Gastroesophageal sphincter (tissue), 4 donors: ENCODE measurements at regions not wholly inside any gene's neighbourhood (a gene's known extent, or its start where the extent isn't known, plus 50 kb on each side); places are given as distances from the start of the nearest gene placed in this dataset.
"Not testable (repeated sequence)": the region's sequence is repeated elsewhere in the genome, so short reads cannot be mapped to it uniquely, and the experiment has no call there.

Experiments used
- ATAC-seq: fragments of 150-250 bp; one replicate; pipeline ENCODE4 v1.9.1; 2016; ENCODE audit warnings: mild to moderate bottlenecking, moderate library complexity
- H3K27ac ChIP-seq, 4 donors: fragments of 200-600 bp; sonication (generic) in 3 of 4; 1 replicate in 3 of 4; 2 replicates in 1 of 4; pipeline ENCODE4 v1.5.1; 2016 to 2019
- H3K27me3 ChIP-seq: fragments of 200-600 bp; sonication (generic); one replicate; pipeline ENCODE4 v1.5.1; 2019
- H3K36me3 ChIP-seq, 2 donors: fragments of 200-600 bp; sonication (generic); one replicate each; pipeline ENCODE4 v1.5.1; 2019; ENCODE audit warnings: control low read depth in 1 of 2
- H3K4me1 ChIP-seq, 3 donors: fragments of 200-600 bp; sonication (generic); 1 replicate in 2 of 3; 2 replicates in 1 of 3; pipeline ENCODE4 v1.5.1; 2016 to 2019; ENCODE audit warnings: control low read depth in 2 of 3
- H3K4me3 ChIP-seq, 2 donors: fragments of 200-600 bp; sonication (generic); one replicate each; pipeline ENCODE4 v1.5.1; 2019; ENCODE audit warnings: mild to moderate bottlenecking in 1 of 2, moderate library complexity in 1 of 2
- H3K9me3 ChIP-seq, 3 donors: fragments of 200-600 bp; sonication (generic); one replicate each; pipeline ENCODE4 v1.5.1; 2017 to 2019; ENCODE audit warnings: control low read depth in 2 of 3
- CTCF ChIP-seq, 4 experiments: fragments of 200-600 bp in 2 of 4; fragments of 450-650 bp in 2 of 4; sonication (generic) in 1 of 4; IDR thresholded peaks; one replicate each; pipeline ENCODE4 v1.5.1; 2017 to 2019; ENCODE audit warnings: antibody characterized with exemption in 4 of 4, mild to moderate bottlenecking in 2 of 4, moderate library complexity in 2 of 4
- EP300 ChIP-seq: sonication (generic); formaldehyde crosslinking; IDR thresholded peaks from one replicate; pipeline ENCODE4 v1.6.1; 2017; ENCODE audit warnings: antibody characterized with exemption, mild to moderate bottlenecking
- POLR2A ChIP-seq, 2 donors: fragments of 450-650 bp; IDR thresholded peaks; one replicate each; pipeline ENCODE4 v1.6.1; 2017; ENCODE audit warnings: antibody characterized with exemption in 2 of 2, mild to moderate bottlenecking in 2 of 2, moderate library complexity in 1 of 2
- POLR2AphosphoS5 ChIP-seq: sonication (generic); formaldehyde crosslinking; IDR thresholded peaks from one replicate; pipeline ENCODE4 v1.6.1; 2017; ENCODE audit warnings: antibody characterized with exemption
- WGBS, 2 donors: methylation state at CpG; one replicate each; pipeline ENCODE4 v1.1.5; 2018; ENCODE audit warnings: low coverage in 1 of 2; 5-methylcytosine and 5-hydroxymethylcytosine counted together

- TF ChIP-seq EP300 (no peak), CTCF (IDR thresholded peaks at IDR 0.05) (no peak), POLR2AphosphoS5 (no peak), POLR2A (IDR thresholded peaks at IDR 0.05) (no peak)
- Histone ChIP-seq H3K27ac (no peak overlapping the region), H3K27me3 (no peaks in the 10 kb centered on the region), H3K4me3 (no peak overlapping the region), H3K9me3 (no peaks in the 10 kb centered on the region), H3K4me1 (no peaks in the 10 kb centered on the region), H3K36me3 (no peaks in the 10 kb centered on the region)
- ATAC-seq = no peak
- WGBS, 2 donors = 28 to 47% methylated on average over 3 of the region's 3 CpGs
These were observed 90.8 kb downstream of the DNAJB9 start for GRCh38 chr7:108660465-108660864.

- TF ChIP-seq CTCF (IDR thresholded peaks at IDR 0.05) (no peak), POLR2A (IDR thresholded peaks at IDR 0.05) (no peak), EP300 (no peak), POLR2AphosphoS5 (no peak)
- ATAC-seq = no peak
- Histone ChIP-seq H3K36me3 (no peaks in the 10 kb centered on the region), H3K27me3 (no peaks in the 10 kb centered on the region), H3K4me1 (no peaks in the 10 kb centered on the region), H3K27ac (no peak overlapping the region), H3K9me3 (no peaks in the 10 kb centered on the region), H3K4me3 (no peak overlapping the region)
- 67% methylated on average over 4 of the region's 4 CpGs for WGBS, 2 donors
These were observed 93.2 kb downstream of the DNAJB9 start for GRCh38 chr7:108662783-108663362.

GRCh38 chr7:108663701-108664100, 94.0 kb downstream of the DNAJB9 start:
- 76% methylated on average over 3 of the region's 3 CpGs; no CpG with 5 or more reads in 1 of the 2 donors for WGBS, 2 donors
- Histone ChIP-seq H3K9me3 (no peaks in the 10 kb centered on the region), H3K4me3 (no peak overlapping the region), H3K4me1 (no peaks in the 10 kb centered on the region), H3K27ac (no peak overlapping the region), H3K27me3 (no peaks in the 10 kb centered on the region), H3K36me3 (no peaks in the 10 kb centered on the region)
- TF ChIP-seq CTCF (IDR thresholded peaks at IDR 0.05) = no peak
- no peak for TF ChIP-seq EP300
- TF ChIP-seq POLR2A (IDR thresholded peaks at IDR 0.05) = no peak
- no peak for TF ChIP-seq POLR2AphosphoS5
- no peak for ATAC-seq

- Histone ChIP-seq H3K4me3 (no peak overlapping the region), H3K4me1 (no peaks in the 10 kb centered on the region), H3K27me3 (no peaks in the 10 kb centered on the region), H3K36me3 (no peaks in the 10 kb centered on the region), H3K9me3 (peaks cover 0 to 4% (median 0%) of the 10 kb centered on the region in 3 donors), H3K27ac (no peak overlapping the region)
- ATAC-seq = no peak
- TF ChIP-seq POLR2AphosphoS5 (no peak), CTCF (IDR thresholded peaks at IDR 0.05) (no peak), POLR2A (IDR thresholded peaks at IDR 0.05) (no peak), EP300 (no peak)
- 50 to 60% methylated on average over 2 of the region's 2 CpGs for WGBS, 2 donors
These were observed 97.5 kb downstream of the DNAJB9 start for GRCh38 chr7:108667216-108667615.

GRCh38 chr7:108669958-108670357, 100.3 kb downstream of the DNAJB9 start:
- no peak overlapping the region for H3K27ac ChIP-seq
- H3K27me3 ChIP-seq = no peaks in the 10 kb centered on the region
- ATAC-seq = no peak
- no peaks in the 10 kb centered on the region for H3K36me3 ChIP-seq
- TF ChIP-seq CTCF (IDR thresholded peaks at IDR 0.05) (no peak), EP300 (no peak), POLR2AphosphoS5 (no peak), POLR2A (IDR thresholded peaks at IDR 0.05) (no peak)
- peaks cover 0 to 4% (median 0%) of the 10 kb centered on the region in 3 donors for H3K9me3 ChIP-seq
- H3K4me3 ChIP-seq = no peak overlapping the region
- no peaks in the 10 kb centered on the region for H3K4me1 ChIP-seq

GRCh38 chr7:108673699-108674098, 104.0 kb downstream of the DNAJB9 start:
- H3K9me3 ChIP-seq, ATAC-seq: not testable (repeated sequence)
- WGBS, 2 donors = 100% methylated on average over 2 of the region's 3 CpGs

More at GRCh38 chr7:108673699-108674098, 104.0 kb downstream of the DNAJB9 start:
- not testable (repeated sequence) for H3K27ac ChIP-seq, H3K27me3 ChIP-seq, H3K4me1 ChIP-seq, H3K4me3 ChIP-seq, H3K36me3 ChIP-seq
